ENCODE measurements at regions not wholly inside any gene's neighbourhood (a gene's known extent, or its start where the extent isn't known, plus 50 kb on each side); places are given as distances from the start of the nearest gene placed in this dataset.

GRCh38 chr2:215685238-215685990 lies 249.5 kb upstream of the FN1 start:
- Histone ChIP-seq H3K4me3 (ENCODE audit: insufficient read depth, low read length) (no peak overlapping the region), H3K36me3 (ENCODE audit: insufficient read depth, low read length) (no peaks in the 10 kb centered on the region), H4K20me1 (ENCODE audit: insufficient read depth, low read length) (no peaks in the 10 kb centered on the region), H3K27ac (ENCODE audit: low read depth, low read length) (peak overlapping the region; percentile 92), H3K4me2 (ENCODE audit: insufficient read depth, low read length) (peak overlapping the region; percentile 2), H3K4me1 (ENCODE audit: insufficient read depth, low read length) (peaks cover 36% of the 10 kb centered on the region), H3K9me3 (ENCODE audit: low read depth, low read length) (no peaks in the 10 kb centered on the region), H3K27me3 (ENCODE audit: insufficient read depth, low read length) (no peaks in the 10 kb centered on the region), H2AFZ (ENCODE audit: low read length) (no peak overlapping the region), H3K79me2 (ENCODE audit: insufficient read depth, low read length) (no peaks in the 10 kb centered on the region)
- DNase-seq (ENCODE audit: insufficient read length, low spot score, missing footprints): no peak
- TF ChIP-seq CTCF (IDR thresholded peaks at IDR 0.05; ENCODE audit: extremely low read depth, low read depth, low read length): no peak

GRCh38 chr2:215684448-215685237 lies 248.8 kb upstream of the FN1 start:
- H3K27ac ChIP-seq (ENCODE audit: low read depth, low read length): peak overlapping the region; percentile 92
- H3K27me3 ChIP-seq (ENCODE audit: insufficient read depth, low read length): no peaks in the 10 kb centered on the region
- no peaks in the 10 kb centered on the region for H3K36me3 ChIP-seq (ENCODE audit: insufficient read depth, low read length)
- no peak overlapping the region for H3K4me3 ChIP-seq (ENCODE audit: insufficient read depth, low read length)
- TF ChIP-seq CTCF (IDR thresholded peaks at IDR 0.05; ENCODE audit: extremely low read depth, low read depth, low read length): no peak
- H4K20me1 ChIP-seq (ENCODE audit: insufficient read depth, low read length): no peaks in the 10 kb centered on the region
- peaks cover 39% of the 10 kb centered on the region for H3K4me1 ChIP-seq (ENCODE audit: insufficient read depth, low read length)
- H3K4me2 ChIP-seq (ENCODE audit: insufficient read depth, low read length): peak overlapping the region; percentile 2
- no peaks in the 10 kb centered on the region for H3K79me2 ChIP-seq (ENCODE audit: insufficient read depth, low read length)
- H2AFZ ChIP-seq (ENCODE audit: low read length): no peak overlapping the region
- no peaks in the 10 kb centered on the region for H3K9me3 ChIP-seq (ENCODE audit: low read depth, low read length)
- DNase-seq (ENCODE audit: insufficient read length, low spot score, missing footprints): peak; percentile 42

- Histone ChIP-seq H3K27ac (ENCODE audit: low read depth, low read length) (no peak overlapping the region), H2AFZ (ENCODE audit: low read length) (no peak overlapping the region), H3K79me2 (ENCODE audit: insufficient read depth, low read length) (no peaks in the 10 kb centered on the region), H3K9me3 (ENCODE audit: low read depth, low read length) (no peaks in the 10 kb centered on the region), H3K36me3 (ENCODE audit: insufficient read depth, low read length) (no peaks in the 10 kb centered on the region), H3K27me3 (ENCODE audit: insufficient read depth, low read length) (no peaks in the 10 kb centered on the region), H3K4me2 (ENCODE audit: insufficient read depth, low read length) (no peak overlapping the region), H4K20me1 (ENCODE audit: insufficient read depth, low read length) (no peaks in the 10 kb centered on the region), H3K4me3 (ENCODE audit: insufficient read depth, low read length) (no peak overlapping the region), H3K4me1 (ENCODE audit: insufficient read depth, low read length) (peaks cover 39% of the 10 kb centered on the region)
- TF ChIP-seq CTCF (IDR thresholded peaks at IDR 0.05; ENCODE audit: extremely low read depth, low read depth, low read length): no peak
- no peak for DNase-seq (ENCODE audit: insufficient read length, low spot score, missing footprints)
Measured at GRCh38 chr2:215683295-215683694, 247.4 kb upstream of the FN1 start.

Measured in osteoblast (primary cell).